ENCODE measurements at regions not wholly inside any gene's neighbourhood (a gene's known extent, or its start where the extent isn't known, plus 50 kb on each side); places are given as distances from the start of the nearest gene placed in this dataset.

DNA sequence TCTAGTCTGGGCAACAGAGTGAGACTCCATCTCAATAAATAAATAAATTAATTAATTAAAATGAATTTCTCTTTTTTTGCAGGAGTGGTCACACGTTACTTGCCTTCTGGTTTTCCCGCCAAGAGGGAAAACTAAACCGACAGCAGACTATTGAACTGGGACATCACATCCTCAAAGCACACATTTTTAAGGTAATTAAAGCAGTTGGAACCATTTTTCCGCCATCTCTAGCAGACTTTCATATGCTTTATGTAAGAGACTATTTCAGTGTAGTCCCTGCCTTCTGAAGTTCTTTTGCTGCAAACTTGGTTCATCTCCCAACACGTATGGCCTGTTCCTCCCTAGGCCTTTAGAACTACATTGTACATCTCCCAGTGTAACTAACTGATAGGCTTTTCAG, 66.5 kb downstream of the CYB561 start:
- TF ChIP-seq, protein P1, sequence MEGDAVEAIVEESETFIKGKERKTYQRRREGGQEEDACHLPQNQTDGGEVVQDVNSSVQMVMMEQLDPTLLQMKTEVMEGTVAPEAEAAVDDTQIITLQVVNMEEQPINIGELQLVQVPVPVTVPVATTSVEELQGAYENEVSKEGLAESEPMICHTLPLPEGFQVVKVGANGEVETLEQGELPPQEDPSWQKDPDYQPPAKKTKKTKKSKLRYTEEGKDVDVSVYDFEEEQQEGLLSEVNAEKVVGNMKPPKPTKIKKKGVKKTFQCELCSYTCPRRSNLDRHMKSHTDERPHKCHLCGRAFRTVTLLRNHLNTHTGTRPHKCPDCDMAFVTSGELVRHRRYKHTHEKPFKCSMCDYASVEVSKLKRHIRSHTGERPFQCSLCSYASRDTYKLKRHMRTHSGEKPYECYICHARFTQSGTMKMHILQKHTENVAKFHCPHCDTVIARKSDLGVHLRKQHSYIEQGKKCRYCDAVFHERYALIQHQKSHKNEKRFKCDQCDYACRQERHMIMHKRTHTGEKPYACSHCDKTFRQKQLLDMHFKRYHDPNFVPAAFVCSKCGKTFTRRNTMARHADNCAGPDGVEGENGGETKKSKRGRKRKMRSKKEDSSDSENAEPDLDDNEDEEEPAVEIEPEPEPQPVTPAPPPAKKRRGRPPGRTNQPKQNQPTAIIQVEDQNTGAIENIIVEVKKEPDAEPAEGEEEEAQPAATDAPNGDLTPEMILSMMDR (conservative IDR thresholded peaks at IDR 0.05; ENCODE audit: low read depth, low read length), result no peak
- DNase-seq (ENCODE audit: low read depth), result no peak
- no peak overlapping the region for H3K4me3 ChIP-seq (ENCODE audit: low read length)

DNA sequence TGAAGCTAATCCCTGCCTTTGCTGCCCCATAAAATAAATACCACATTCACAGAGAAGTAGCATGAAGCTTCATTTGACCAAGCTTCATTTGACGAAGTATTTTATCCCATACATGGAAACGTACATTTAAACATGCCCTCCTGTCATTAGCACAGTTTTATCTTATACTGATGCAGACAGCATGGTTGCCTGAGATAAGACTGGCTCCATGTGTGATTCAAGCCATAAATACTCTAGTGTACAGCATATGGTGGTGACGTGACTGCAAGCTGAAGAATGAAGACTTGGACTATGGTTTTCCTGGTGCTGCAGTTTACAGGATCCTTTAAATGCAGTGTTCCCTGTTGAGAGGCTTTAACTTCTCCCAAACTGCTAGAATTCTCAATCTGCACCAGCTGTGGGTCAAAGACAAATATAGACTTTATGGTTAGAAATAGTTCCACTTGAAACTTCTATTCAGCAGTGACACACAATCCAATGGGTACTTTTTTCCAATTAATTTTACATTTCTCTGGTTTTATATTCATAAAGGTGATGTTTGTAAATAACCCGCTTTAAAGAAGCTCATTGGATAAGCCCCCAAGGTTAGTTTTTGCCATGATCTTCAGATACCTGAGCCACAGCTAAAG, 64.9 kb downstream of the CYB561 start:
- TF ChIP-seq, protein P1 (conservative IDR thresholded peaks at IDR 0.05; ENCODE audit: low read depth, low read length), result no peak
- DNase-seq (ENCODE audit: low read depth), result no peak
- no peak overlapping the region for H3K4me3 ChIP-seq (ENCODE audit: low read length)

DNA sequence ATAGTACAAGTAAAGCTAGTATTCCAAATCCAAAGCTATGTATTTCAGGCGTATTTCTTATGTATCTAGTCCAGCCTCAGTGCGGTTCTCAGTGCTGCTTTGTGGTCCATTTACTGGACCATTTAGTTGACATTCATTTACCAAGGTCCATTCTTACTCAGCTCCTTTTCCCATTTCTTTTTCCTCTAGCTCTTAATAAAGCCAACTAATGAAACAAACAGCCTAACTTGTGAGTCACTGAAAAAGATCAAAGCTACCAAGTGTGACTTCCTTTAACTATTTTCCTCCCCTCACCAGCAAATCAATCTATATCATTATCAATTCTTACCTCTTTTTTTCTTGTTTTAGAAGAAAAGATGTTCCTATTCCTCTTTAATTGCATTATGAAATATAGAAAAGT, 64.0 kb downstream of the CYB561 start:
- no peak overlapping the region for H3K4me3 ChIP-seq (ENCODE audit: low read length)
- TF ChIP-seq, protein P1 (conservative IDR thresholded peaks at IDR 0.05; ENCODE audit: low read depth, low read length), result no peak
- DNase-seq (ENCODE audit: low read depth), result no peak
